Activated CD4-positive, alpha-beta T cell treated with anti-CD3 and anti-CD28 coated beads, Interleukin-2, amount 50 U/mL, for 4 hours (primary cell): ENCODE measurements at regions not wholly inside any gene's neighbourhood (a gene's known extent, or its start where the extent isn't known, plus 50 kb on each side); places are given as distances from the start of the nearest gene placed in this dataset.

Experiments
- DNase-seq, 2 experiments: peaks; one replicate each; pipeline ENCODE4 v3.0.0-alpha.2; 2020

GRCh38 chr2:60285626-60286316 lies 267.7 kb downstream of the BCL11A start:
- no peak for DNase-seq

- DNase-seq = no peak
These were observed 269.8 kb downstream of the BCL11A start for GRCh38 chr2:60283626-60284025.

GRCh38 chr2:60282886-60283285 lies 270.6 kb downstream of the BCL11A start:
- no peak for DNase-seq

GRCh38 chr2:60281730-60282129 lies 271.7 kb downstream of the BCL11A start:
- DNase-seq = no peak

GRCh38 chr2:60280238-60280637 lies 273.2 kb downstream of the BCL11A start:
- DNase-seq = no peak

GRCh38 chr2:60278906-60279305 lies 274.5 kb downstream of the BCL11A start:
- no peak for DNase-seq

- DNase-seq = no peak
These were observed 277.5 kb downstream of the BCL11A start for GRCh38 chr2:60275958-60276357.

- DNase-seq = no peak
These were observed 279.6 kb downstream of the BCL11A start for GRCh38 chr2:60273836-60274235.

- no peak for DNase-seq
These were observed 281.7 kb downstream of the BCL11A start for GRCh38 chr2:60271713-60272112.

- no peak for DNase-seq
These were observed 282.3 kb downstream of the BCL11A start for GRCh38 chr2:60271131-60271530.

- DNase-seq = no peak
These were observed 284.8 kb downstream of the BCL11A start for GRCh38 chr2:60268661-60269060.

GRCh38 chr2:60268032-60268431 lies 285.4 kb downstream of the BCL11A start:
- no peak for DNase-seq

- DNase-seq = no peak
These were observed 286.3 kb downstream of the BCL11A start for GRCh38 chr2:60267122-60267521.

- DNase-seq = no peak
These were observed 291.3 kb downstream of the BCL11A start for GRCh38 chr2:60262178-60262577.

GRCh38 chr2:60260639-60261296 lies 292.7 kb downstream of the BCL11A start:
- no peak for DNase-seq

- no peak for DNase-seq
These were observed 293.7 kb downstream of the BCL11A start for GRCh38 chr2:60259781-60260180.

GRCh38 chr2:60252581-60253150 lies 300.8 kb downstream of the BCL11A start:
- DNase-seq = no peak

GRCh38 chr2:60251247-60251646 lies 302.2 kb downstream of the BCL11A start:
- no peak for DNase-seq

- no peak for DNase-seq
These were observed 303.6 kb downstream of the BCL11A start for GRCh38 chr2:60249879-60250278.

- DNase-seq = no peak
These were observed 306.0 kb downstream of the BCL11A start for GRCh38 chr2:60247471-60247870.

- no peak for DNase-seq
These were observed 306.9 kb downstream of the BCL11A start for GRCh38 chr2:60246583-60246982.

- no peak for DNase-seq
These were observed 319.0 kb downstream of the BCL11A start for GRCh38 chr2:60234274-60234986.

GRCh38 chr2:60230596-60230995 lies 322.9 kb downstream of the BCL11A start:
- no peak for DNase-seq

GRCh38 chr2:60230037-60230436 lies 323.4 kb downstream of the BCL11A start:
- DNase-seq = no peak
